Dedifferentiated amniotic fluid mesenchymal stem cell (primary cell): ENCODE measurements at regions not wholly inside any gene's neighbourhood (a gene's known extent, or its start where the extent isn't known, plus 50 kb on each side); places are given as distances from the start of the nearest gene placed in this dataset.
"Not testable (repeated sequence)": the region's sequence is repeated elsewhere in the genome, so short reads cannot be mapped to it uniquely, and the experiment has no call there.

Source experiments
- DNase-seq: peaks from one replicate; pipeline ENCODE4 v3.0.0-alpha.2; 2016; ENCODE audit errors: extremely low spot score

DNA sequence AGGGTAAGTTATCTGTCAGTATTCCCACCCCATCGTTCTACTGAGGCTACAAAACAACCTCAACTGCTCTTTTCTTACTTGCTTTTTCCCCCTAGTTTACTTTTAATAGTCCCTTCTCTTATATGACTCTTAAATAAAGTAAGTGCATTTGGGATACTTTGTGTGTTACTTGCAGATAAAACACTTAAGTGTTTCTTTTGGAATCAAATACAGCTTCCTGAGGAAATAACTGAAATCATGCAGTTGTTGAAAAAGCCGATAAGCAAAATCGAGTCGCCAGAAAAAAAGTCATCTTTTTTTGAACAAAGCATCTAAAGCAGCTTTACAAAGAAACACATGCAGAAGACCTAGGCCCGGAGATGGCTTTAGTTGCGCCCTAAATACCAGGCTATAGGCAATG, 53.5 kb upstream of the EPB41L4A start:
- no peak for DNase-seq

DNA sequence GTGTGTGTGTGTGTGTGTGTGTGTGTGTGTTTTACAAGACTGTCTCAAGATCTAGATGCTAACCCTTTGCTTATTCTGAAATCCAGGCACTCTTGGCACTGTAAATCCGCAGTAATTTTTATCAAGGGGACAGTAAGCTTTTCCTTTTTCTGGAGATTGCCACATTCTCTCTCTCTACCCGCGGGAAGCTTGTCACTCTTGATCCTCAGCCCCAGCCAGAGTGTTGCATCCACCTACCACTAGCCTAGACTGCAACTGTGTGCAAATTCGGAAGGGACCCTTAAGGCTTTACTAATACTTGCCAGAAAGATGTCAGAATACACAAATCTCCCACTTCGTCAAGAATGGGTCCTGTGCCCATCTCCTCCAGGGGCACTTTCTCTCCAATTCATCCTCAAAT, 54.9 kb upstream of the EPB41L4A start:
- DNase-seq = no peak

GRCh38 chr5:112475747-112476365, 56.8 kb upstream of the EPB41L4A start:
- no peak for DNase-seq

DNA sequence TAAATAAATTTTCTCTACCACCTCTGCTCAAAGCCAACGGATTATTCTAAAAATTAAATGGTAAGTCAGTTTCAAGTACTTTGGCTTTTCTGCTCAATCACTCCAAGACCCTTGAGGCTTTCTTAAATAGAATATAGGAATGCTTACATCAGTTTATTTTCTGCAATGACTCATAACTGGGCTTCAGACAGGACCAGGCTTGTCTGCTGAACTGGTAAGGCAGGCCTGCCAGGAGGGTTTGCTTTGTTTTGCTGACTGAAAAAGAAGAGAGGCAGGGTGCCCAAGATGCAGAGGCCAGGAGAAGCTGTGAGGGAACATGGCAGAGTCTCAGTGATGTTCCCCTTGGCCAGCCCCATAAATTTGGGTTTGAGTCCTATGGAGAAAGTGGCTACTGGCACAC, 60.3 kb upstream of the EPB41L4A start:
- DNase-seq = peak; percentile 20

GRCh38 chr5:112480501-112480900, 61.4 kb upstream of the EPB41L4A start:
- no peak for DNase-seq

GRCh38 chr5:112483704-112484103, 64.6 kb upstream of the EPB41L4A start:
- no peak for DNase-seq

DNA sequence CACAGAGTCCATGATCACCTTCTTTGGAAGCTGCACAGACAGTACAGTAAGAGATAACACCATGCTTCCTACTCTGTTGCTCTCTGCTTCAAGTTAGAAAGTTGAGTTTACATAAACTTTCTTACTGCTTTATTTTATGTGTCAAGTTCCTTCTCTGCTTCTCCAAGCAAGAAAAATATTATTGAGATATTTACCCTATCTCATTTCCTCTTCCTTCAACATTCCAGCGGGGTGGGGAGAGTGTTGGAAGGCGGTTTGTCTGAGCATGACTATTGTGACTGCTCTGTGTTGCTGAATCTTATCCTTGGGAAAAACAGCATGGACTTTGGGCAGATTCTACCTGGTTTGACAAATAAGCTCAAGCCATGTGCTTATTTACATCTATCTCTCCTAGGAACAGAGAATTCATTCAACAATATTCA, 66.9 kb upstream of the EPB41L4A start:
- no peak for DNase-seq

- no peak for DNase-seq
Observed at GRCh38 chr5:112491257-112491656, 72.2 kb upstream of the EPB41L4A start.

- DNase-seq = peak; percentile 45
Observed at GRCh38 chr5:112492291-112492690, 73.2 kb upstream of the EPB41L4A start.

DNA sequence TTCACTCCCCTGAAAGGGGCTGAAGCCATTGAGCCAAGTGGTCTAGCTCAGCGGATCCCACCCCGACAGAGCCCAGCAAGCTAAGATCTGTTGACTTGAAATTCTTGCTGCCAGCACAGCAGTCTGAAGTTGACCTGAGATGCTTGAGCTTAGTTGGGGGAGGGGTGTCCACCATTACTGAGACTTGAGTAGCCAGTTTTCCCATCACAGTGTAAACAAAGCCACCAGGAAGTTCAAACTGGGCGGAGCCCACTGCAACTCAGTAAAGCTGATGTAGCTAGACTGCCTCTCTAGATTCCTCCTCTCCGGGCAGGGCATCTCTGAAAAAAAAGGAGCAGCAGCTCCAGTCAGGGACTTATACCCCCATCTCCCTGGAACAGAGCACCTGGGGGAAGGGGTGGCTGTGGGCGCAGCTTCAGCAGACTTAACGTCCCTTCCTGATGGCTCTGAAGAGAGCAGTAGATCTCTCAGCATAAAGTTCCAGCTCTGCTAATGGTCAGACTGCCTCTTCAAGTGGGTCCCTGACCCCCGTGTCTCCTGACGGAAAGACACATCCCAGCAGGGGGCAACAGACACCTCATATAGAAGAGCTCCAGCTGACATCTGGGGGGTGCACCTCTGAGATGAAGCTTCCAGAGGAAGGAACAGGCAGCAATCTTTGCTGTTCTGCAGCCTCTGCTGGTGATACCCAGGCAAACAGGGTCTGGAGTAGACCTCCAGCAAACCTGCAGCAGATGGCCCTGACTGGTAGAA, 84.8 kb upstream of the EPB41L4A start:
- not testable (repeated sequence) for DNase-seq

- DNase-seq = not testable (repeated sequence)
Observed at GRCh38 chr5:112509097-112509496, 90.0 kb upstream of the EPB41L4A start.

- no peak for DNase-seq
Observed at GRCh38 chr5:112511920-112512319, 92.8 kb upstream of the EPB41L4A start.

GRCh38 chr5:112512901-112513300, 93.8 kb upstream of the EPB41L4A start:
- no peak for DNase-seq

- no peak for DNase-seq
Observed at GRCh38 chr5:112514111-112514510, 95.0 kb upstream of the EPB41L4A start.

DNA sequence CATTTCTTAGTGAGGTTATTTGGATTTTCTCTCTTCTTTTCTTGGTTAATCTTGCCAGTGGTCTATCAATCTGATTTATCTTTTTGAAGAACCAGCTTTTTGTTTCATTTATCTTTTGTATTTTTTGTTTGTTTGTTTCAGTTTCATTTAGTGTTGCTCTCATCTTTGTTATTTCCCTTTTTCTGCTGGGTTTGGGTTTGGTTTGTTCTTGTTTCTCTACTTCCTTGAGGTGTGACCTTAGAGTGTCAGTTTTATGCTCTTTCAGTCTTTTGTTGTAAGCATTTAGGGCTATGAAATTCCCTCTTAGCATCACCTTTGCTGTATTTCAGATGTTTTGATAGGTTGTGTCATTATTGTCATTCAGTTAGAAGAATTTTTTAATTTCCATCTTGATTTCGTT, 101.4 kb upstream of the EPB41L4A start:
- DNase-seq = not testable (repeated sequence)

GRCh38 chr5:112522891-112523673, 104.0 kb upstream of the EPB41L4A start:
- DNase-seq = not testable (repeated sequence)

DNA sequence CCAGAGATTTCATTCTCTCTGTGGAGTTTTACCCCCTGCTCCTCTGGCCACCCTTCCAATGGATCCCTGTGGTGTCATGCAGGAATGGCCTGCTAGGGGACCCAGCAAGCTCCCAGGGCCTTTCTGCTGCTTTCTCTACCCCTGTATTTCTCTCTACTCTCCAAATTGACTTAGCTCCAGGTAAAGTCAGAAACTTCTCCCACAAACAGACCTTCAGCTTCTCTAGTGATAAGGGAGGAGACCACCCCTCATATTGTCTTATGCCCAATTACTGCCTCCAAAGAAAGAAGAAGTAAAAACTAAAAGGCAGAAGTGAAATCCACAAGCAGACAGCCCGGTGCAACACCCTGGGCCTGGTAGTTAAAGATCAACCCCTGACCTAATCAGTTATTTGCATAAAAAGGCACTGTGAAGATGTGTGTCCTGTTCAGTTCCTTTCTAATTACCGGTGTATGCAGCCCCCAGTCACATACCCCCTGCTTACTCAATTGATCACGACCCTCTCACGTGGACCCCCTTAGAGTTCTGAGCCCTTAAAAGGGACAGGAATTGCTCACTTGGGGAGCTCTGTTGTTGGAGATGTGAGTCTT, 104.7 kb upstream of the EPB41L4A start:
- not testable (repeated sequence) for DNase-seq

DNA sequence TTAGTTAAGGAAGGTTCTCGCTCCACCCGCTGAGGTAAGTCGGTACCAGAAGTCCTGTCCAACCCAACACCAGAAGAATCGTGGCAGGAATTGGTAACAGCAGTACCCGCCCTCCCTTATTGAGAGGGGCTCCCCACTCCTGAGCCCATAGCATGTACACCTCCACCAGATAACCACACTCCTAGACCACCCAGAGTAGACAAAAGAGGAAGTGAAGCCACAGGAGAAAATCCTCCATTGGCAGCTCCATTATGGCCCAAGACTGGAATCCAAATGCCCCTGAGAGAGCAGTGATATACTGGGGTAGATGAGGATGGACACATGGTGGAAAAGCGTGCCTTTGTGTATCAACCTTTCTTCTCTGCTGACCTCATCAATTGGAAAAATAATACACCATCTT, 106.1 kb upstream of the EPB41L4A start:
- no peak for DNase-seq

- DNase-seq = no peak
Observed at GRCh38 chr5:112528928-112529327, 109.9 kb upstream of the EPB41L4A start.

GRCh38 chr5:112529525-112529924, 110.4 kb upstream of the EPB41L4A start:
- DNase-seq = no peak

- DNase-seq = no peak
Observed at GRCh38 chr5:112532654-112533360, 113.7 kb upstream of the EPB41L4A start.

DNA sequence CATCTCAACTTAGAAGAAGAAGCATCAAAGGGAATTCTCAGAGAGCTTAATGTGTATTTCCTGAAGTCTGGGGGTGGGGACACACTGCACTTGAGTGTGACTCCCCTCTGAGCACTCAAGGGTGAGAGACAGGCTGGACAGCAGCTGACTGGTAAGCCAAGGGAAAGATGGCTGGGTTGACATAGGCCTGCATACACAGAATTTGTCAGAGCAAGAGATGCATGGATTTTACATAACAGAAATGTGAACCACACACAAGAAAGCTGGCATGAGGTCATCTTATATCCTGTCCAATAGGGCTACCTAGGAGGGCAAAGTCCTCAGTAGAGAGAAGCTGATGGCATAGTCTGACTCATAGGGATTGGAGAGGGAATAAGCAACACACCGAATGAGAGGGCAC, 114.3 kb upstream of the EPB41L4A start:
- no peak for DNase-seq
